Astrocyte (in vitro differentiated cells and primary cell): ENCODE measurements at regions not wholly inside any gene's neighbourhood (a gene's known extent, or its start where the extent isn't known, plus 50 kb on each side); places are given as distances from the start of the nearest gene placed in this dataset.

Experiments
- DNase-seq: peaks from one replicate; pipeline ENCODE4 v3.0.0-alpha.2; 2010; ENCODE audit warnings: low read depth
- FAIRE-seq: peaks from 2 replicates; lab custom pipeline; 2011; peaks lifted over from hg19 to GRCh38; lab: Jason Lieb, UNC
- H2AFZ ChIP-seq: 2 replicates; pipeline ENCODE4 v1.6.0; 2012; ENCODE audit warnings: low read depth, low read length, inconsistent platforms
- H3K27ac ChIP-seq: 2 replicates; pipeline ENCODE4 v1.5.1; 2011; ENCODE audit warnings: low read depth, low read length, inconsistent platforms
- H3K27me3 ChIP-seq: 2 replicates; pipeline ENCODE4 v1.6.0; 2011; ENCODE audit warnings: low read length, inconsistent platforms; ENCODE audit not compliant: insufficient read depth
- H3K36me3 ChIP-seq: 2 replicates; pipeline ENCODE4 v1.5.1; 2011; ENCODE audit warnings: low read length, inconsistent platforms; ENCODE audit not compliant: insufficient read depth
- H3K4me1 ChIP-seq: 2 replicates; pipeline ENCODE4 v1.5.1; 2011; ENCODE audit warnings: low read length, inconsistent platforms; ENCODE audit not compliant: insufficient read depth
- H3K4me2 ChIP-seq: 2 replicates; pipeline ENCODE4 v1.6.0; 2012; ENCODE audit warnings: low read length, inconsistent platforms
- H3K4me3 ChIP-seq: 2 replicates; pipeline ENCODE4 v1.5.1; 2011; ENCODE audit warnings: low read depth, mild to moderate bottlenecking, low read length, inconsistent platforms; ENCODE audit not compliant: insufficient read depth
- H3K79me2 ChIP-seq: 2 replicates; pipeline ENCODE4 v1.6.0; 2012; ENCODE audit warnings: mild to moderate bottlenecking, low read length, inconsistent platforms; ENCODE audit not compliant: insufficient read depth
- H3K9ac ChIP-seq: 2 replicates; pipeline ENCODE4 v1.6.0; 2012; ENCODE audit warnings: mild to moderate bottlenecking, low read length, inconsistent platforms
- H3K9me3 ChIP-seq: 2 replicates; pipeline ENCODE4 v1.5.1; 2012; ENCODE audit warnings: low read depth, mild to moderate bottlenecking, low read length, inconsistent platforms; ENCODE audit not compliant: insufficient read depth
- H4K20me1 ChIP-seq: 2 replicates; pipeline ENCODE4 v1.6.0; 2012; ENCODE audit warnings: low read length, inconsistent platforms; ENCODE audit not compliant: insufficient read depth
- H3K27ac Mint-ChIP-seq: one replicate; pipeline ENCODE4 v1.8.0; 2021; ENCODE audit warnings: mild to moderate bottlenecking, mixed read lengths; ENCODE audit not compliant: unreplicated experiment
- H3K27me3 Mint-ChIP-seq: one replicate; pipeline ENCODE4 v1.8.0; 2021; ENCODE audit warnings: low read depth, mixed read lengths; ENCODE audit not compliant: unreplicated experiment
- H3K36me3 Mint-ChIP-seq: one replicate; pipeline ENCODE4 v1.8.0; 2021; ENCODE audit warnings: low read depth, mixed read lengths; ENCODE audit not compliant: unreplicated experiment
- H3K4me1 Mint-ChIP-seq: one replicate; pipeline ENCODE4 v1.8.0; 2021; ENCODE audit warnings: low read depth, mixed read lengths; ENCODE audit not compliant: unreplicated experiment
- H3K4me3 Mint-ChIP-seq: one replicate; pipeline ENCODE4 v1.8.0; 2021; ENCODE audit warnings: mild to moderate bottlenecking, moderate library complexity, mixed read lengths; ENCODE audit not compliant: unreplicated experiment
- H3K9me3 Mint-ChIP-seq: one replicate; pipeline ENCODE4 v1.8.0; 2021; ENCODE audit warnings: mild to moderate bottlenecking, mixed read lengths; ENCODE audit not compliant: unreplicated experiment
- EZH2 ChIP-seq: IDR thresholded peaks from 2 replicates; pipeline ENCODE4 v1.6.1; 2012; ENCODE audit warnings: mild to moderate bottlenecking, low read length, inconsistent platforms; ENCODE audit not compliant: insufficient read depth
- TF ChIP-seq, protein P1 (sequence below): IDR thresholded peaks from 2 replicates; pipeline ENCODE4 v1.5.1; 2011; ENCODE audit warnings: low read depth, mild to moderate bottlenecking, inconsistent platforms, low read length, moderate library complexity; ENCODE audit not compliant: insufficient read depth

DNA sequence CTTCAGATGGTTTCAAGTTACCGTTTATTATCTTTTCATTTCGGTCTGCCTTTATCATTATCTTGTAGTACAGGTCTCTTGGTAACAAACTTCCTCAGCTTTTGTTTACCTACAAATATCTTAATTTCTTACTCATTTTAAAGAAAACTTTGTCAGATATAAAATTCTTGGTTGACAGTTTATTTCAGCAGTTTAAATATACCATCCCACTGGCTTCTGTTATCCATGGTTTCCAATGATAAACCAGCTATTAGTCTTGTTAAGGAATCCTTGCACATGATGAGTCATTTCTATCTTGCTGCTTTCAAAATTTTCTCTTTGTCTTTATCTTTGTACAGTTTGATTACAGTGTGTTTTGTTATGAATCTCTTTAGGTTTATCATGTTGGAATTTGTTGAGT, 308.3 kb upstream of the SPRY2 start:
- no peaks in the 10 kb centered on the region for H3K36me3 ChIP-seq
- H3K27ac ChIP-seq: no peak overlapping the region
- Mint-ChIP-seq H3K9me3 (peaks cover 3% of the 10 kb centered on the region), H3K27me3 (no peaks in the 10 kb centered on the region), H3K4me3 (no peak overlapping the region), H3K4me1 (peaks cover 3% of the 10 kb centered on the region), H3K36me3 (no peaks in the 10 kb centered on the region), H3K27ac (no peak overlapping the region)
- H3K4me3 ChIP-seq: no peak overlapping the region
- TF ChIP-seq, protein P1, sequence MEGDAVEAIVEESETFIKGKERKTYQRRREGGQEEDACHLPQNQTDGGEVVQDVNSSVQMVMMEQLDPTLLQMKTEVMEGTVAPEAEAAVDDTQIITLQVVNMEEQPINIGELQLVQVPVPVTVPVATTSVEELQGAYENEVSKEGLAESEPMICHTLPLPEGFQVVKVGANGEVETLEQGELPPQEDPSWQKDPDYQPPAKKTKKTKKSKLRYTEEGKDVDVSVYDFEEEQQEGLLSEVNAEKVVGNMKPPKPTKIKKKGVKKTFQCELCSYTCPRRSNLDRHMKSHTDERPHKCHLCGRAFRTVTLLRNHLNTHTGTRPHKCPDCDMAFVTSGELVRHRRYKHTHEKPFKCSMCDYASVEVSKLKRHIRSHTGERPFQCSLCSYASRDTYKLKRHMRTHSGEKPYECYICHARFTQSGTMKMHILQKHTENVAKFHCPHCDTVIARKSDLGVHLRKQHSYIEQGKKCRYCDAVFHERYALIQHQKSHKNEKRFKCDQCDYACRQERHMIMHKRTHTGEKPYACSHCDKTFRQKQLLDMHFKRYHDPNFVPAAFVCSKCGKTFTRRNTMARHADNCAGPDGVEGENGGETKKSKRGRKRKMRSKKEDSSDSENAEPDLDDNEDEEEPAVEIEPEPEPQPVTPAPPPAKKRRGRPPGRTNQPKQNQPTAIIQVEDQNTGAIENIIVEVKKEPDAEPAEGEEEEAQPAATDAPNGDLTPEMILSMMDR: no peak
- no peak for TF ChIP-seq EZH2
- no peaks in the 10 kb centered on the region for H3K79me2 ChIP-seq
- no peaks in the 10 kb centered on the region for H3K4me1 ChIP-seq
- no peak overlapping the region for H2AFZ ChIP-seq
- DNase-seq (no peak), FAIRE-seq (no peak)
- H3K9me3 ChIP-seq: no peaks in the 10 kb centered on the region
- H3K27me3 ChIP-seq: no peaks in the 10 kb centered on the region
- no peaks in the 10 kb centered on the region for H4K20me1 ChIP-seq
- H3K9ac ChIP-seq: no peak overlapping the region
- H3K4me2 ChIP-seq: no peak overlapping the region

DNA sequence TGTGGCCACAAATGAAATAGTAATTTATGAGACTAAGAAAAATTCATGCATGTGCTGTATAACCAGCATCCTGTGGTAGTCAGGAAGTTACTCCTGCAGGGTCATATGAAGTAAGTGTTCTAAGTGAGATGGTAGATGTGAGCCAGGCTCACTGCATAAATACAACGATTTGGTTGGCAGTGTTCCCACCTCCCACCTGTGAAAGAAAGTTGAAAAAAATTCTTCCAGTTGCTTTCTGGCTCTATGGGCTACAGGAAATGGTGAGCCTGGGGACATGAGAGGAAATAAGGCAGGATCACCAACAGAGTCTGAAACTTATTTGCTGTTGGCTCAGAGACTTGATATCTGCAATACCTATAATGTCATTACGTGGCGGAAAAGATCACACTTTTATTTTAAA, 301.7 kb upstream of the SPRY2 start:
- Histone ChIP-seq H2AFZ (no peak overlapping the region), H3K9ac (no peak overlapping the region), H3K9me3 (no peaks in the 10 kb centered on the region), H3K27me3 (no peaks in the 10 kb centered on the region), H3K79me2 (no peaks in the 10 kb centered on the region), H3K4me3 (no peak overlapping the region), H3K36me3 (no peaks in the 10 kb centered on the region), H3K4me2 (no peak overlapping the region), H4K20me1 (no peaks in the 10 kb centered on the region), H3K27ac (no peak overlapping the region), H3K4me1 (no peaks in the 10 kb centered on the region)
- no peak overlapping the region for H3K27ac Mint-ChIP-seq
- TF ChIP-seq, protein P1: no peak
- TF ChIP-seq EZH2: no peak
- no peak for FAIRE-seq
- H3K4me1 Mint-ChIP-seq: no peaks in the 10 kb centered on the region
- no peaks in the 10 kb centered on the region for H3K9me3 Mint-ChIP-seq
- H3K4me3 Mint-ChIP-seq: no peak overlapping the region
- no peak for DNase-seq
- H3K27me3 Mint-ChIP-seq: no peaks in the 10 kb centered on the region
- no peaks in the 10 kb centered on the region for H3K36me3 Mint-ChIP-seq

DNA sequence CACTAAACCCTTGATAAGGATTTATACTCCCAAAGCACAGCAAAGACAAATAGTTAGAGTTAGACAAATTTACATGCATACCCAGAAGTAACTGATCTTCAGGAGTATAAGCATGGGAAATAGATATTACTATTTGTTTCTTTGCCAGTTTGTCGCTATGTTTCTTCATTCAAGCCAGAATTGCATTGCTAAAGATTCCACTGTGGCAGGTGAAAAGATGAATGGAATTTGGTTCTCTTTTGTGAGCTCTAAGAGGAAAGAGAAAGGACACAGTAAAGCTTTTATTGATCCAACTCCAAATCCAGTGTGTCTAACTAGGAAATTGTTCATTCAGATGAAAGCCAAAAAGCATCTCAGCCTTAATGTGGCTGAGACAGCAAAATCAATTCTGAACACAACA, 292.3 kb upstream of the SPRY2 start:
- DNase-seq (no peak), FAIRE-seq (no peak)
- H3K4me3 Mint-ChIP-seq: no peak overlapping the region
- H3K9me3 Mint-ChIP-seq: no peaks in the 10 kb centered on the region
- H3K27me3 Mint-ChIP-seq: no peaks in the 10 kb centered on the region
- Histone ChIP-seq H3K36me3 (no peaks in the 10 kb centered on the region), H2AFZ (no peak overlapping the region), H3K4me2 (no peak overlapping the region), H3K27ac (no peak overlapping the region), H3K79me2 (no peaks in the 10 kb centered on the region), H3K27me3 (no peaks in the 10 kb centered on the region), H4K20me1 (no peaks in the 10 kb centered on the region), H3K9ac (no peak overlapping the region), H3K9me3 (no peaks in the 10 kb centered on the region), H3K4me3 (no peak overlapping the region), H3K4me1 (no peaks in the 10 kb centered on the region)
- no peak for TF ChIP-seq EZH2
- TF ChIP-seq, protein P1: no peak
- H3K36me3 Mint-ChIP-seq: no peaks in the 10 kb centered on the region
- H3K27ac Mint-ChIP-seq: no peak overlapping the region
- peaks cover 8% of the 10 kb centered on the region for H3K4me1 Mint-ChIP-seq
